Lower leg skin (tissue), 4 donors: ENCODE measurements at regions not wholly inside any gene's neighbourhood (a gene's known extent, or its start where the extent isn't known, plus 50 kb on each side); places are given as distances from the start of the nearest gene placed in this dataset.

Experiments
- DNase-seq, 2 donors: peaks; one replicate each; pipeline ENCODE4 v3.0.0-alpha.2; 2019; ENCODE audit warnings: low spot score in 2 of 2
- H3K4me3 ChIP-seq: fragments of 200-600 bp; sonication (generic); 2 replicates; pipeline ENCODE4 v1.5.1; 2017; ENCODE audit warnings: mild to moderate bottlenecking, low read depth; ENCODE audit not compliant: poor library complexity, severe bottlenecking
- CTCF ChIP-seq, 3 donors: fragments of 450-650 bp; IDR thresholded peaks; one replicate each; pipeline ENCODE4 v1.5.1; 2016; ENCODE audit warnings: antibody characterized with exemption in 3 of 3, mild to moderate bottlenecking in 3 of 3, moderate library complexity in 2 of 3
- POLR2A ChIP-seq, 2 donors: fragments of 450-650 bp; IDR thresholded peaks; one replicate each; pipeline ENCODE4 v1.6.1; 2016 to 2017; ENCODE audit warnings: antibody characterized with exemption in 2 of 2, mild to moderate bottlenecking in 1 of 2, moderate library complexity in 1 of 2
- WGBS, 2 donors: methylation state at CpG; one replicate each; pipeline ENCODE4 v1.1.5; 2018; 5-methylcytosine and 5-hydroxymethylcytosine counted together
- intact Hi-C: fragments of 100-400 bp; cut with DNase I; formaldehyde crosslinking; loops from one replicate; pipeline ENCODE4 v1.15.0; 2023; ENCODE audit warnings: low total_unique reads

- TF ChIP-seq POLR2A (IDR thresholded peaks at IDR 0.05), result no peak
- no peak for TF ChIP-seq CTCF (IDR thresholded peaks at IDR 0.05)
- DNase-seq, result peak in 1 of 2 donors; percentile 39
- WGBS, 2 donors, result 38 to 49% methylated on average over 6 of the region's 6 CpGs
- no peak overlapping the region for H3K4me3 ChIP-seq
- intact Hi-C loops, result no loop called here
Observed at GRCh38 chr20:22762576-22763256, 178.3 kb upstream of the FOXA2 start.

- no peak for DNase-seq
- no peak overlapping the region for H3K4me3 ChIP-seq
- no peak for TF ChIP-seq CTCF (IDR thresholded peaks at IDR 0.05)
- no peak for TF ChIP-seq POLR2A (IDR thresholded peaks at IDR 0.05)
- 39% methylated on average over 9 of the region's 9 CpGs for WGBS, 2 donors
- intact Hi-C loops, result no loop called here
Observed at GRCh38 chr20:22763257-22763906, 179.0 kb upstream of the FOXA2 start.

GRCh38 chr20:22768266-22769178 is 184.2 kb upstream of the FOXA2 start:
- 50 to 53% methylated on average over 11 of the region's 11 CpGs for WGBS, 2 donors
- no peak overlapping the region for H3K4me3 ChIP-seq
- TF ChIP-seq CTCF (IDR thresholded peaks at IDR 0.05) (no peak), POLR2A (IDR thresholded peaks at IDR 0.05) (no peak)
- DNase-seq, result peak in 1 of 2 donors; percentile 18
- intact Hi-C loops, result no loop called here

GRCh38 chr20:22770241-22770800 is 185.9 kb upstream of the FOXA2 start:
- no peak overlapping the region for H3K4me3 ChIP-seq
- TF ChIP-seq CTCF (IDR thresholded peaks at IDR 0.05) (no peak), POLR2A (IDR thresholded peaks at IDR 0.05) (no peak)
- intact Hi-C loops, result no loop called here
- DNase-seq, result no peak

- WGBS, 2 donors, result 90 to 91% methylated on average over 5 of the region's 5 CpGs
- H3K4me3 ChIP-seq, result no peak overlapping the region
- no peak for DNase-seq
- intact Hi-C loops, result no loop called here
- TF ChIP-seq CTCF (IDR thresholded peaks at IDR 0.05), result no peak
- no peak for TF ChIP-seq POLR2A (IDR thresholded peaks at IDR 0.05)
Observed at GRCh38 chr20:22771706-22772105, 187.3 kb upstream of the FOXA2 start.
